ENCODE measurements at regions not wholly inside any gene's neighbourhood (a gene's known extent, or its start where the extent isn't known, plus 50 kb on each side); places are given as distances from the start of the nearest gene placed in this dataset.

DNA sequence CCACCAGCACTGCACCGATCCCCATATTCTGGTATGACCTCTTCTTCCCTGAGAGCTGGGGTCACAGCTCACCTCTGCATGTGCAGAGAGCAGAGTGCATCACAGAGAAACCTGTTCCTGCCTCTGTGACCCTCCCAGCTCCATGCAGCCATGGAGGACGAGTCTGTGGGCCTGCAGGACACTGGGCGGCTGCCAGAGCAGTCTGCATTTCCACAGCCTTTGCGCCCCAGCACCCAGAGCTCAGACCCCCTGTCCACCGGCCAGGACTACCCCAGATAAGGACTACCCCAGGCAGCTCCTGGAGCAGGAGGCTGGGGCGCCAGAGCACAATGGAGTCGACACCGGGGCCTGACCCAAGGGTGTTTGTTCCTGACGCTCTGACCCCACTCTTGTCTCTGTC, 308.1 kb upstream of the IRX1 start:
- no peak for TF ChIP-seq ZFX (IDR thresholded peaks at IDR 0.05; ENCODE audit: borderline replicate concordance)
- TF ChIP-seq, protein P1, sequence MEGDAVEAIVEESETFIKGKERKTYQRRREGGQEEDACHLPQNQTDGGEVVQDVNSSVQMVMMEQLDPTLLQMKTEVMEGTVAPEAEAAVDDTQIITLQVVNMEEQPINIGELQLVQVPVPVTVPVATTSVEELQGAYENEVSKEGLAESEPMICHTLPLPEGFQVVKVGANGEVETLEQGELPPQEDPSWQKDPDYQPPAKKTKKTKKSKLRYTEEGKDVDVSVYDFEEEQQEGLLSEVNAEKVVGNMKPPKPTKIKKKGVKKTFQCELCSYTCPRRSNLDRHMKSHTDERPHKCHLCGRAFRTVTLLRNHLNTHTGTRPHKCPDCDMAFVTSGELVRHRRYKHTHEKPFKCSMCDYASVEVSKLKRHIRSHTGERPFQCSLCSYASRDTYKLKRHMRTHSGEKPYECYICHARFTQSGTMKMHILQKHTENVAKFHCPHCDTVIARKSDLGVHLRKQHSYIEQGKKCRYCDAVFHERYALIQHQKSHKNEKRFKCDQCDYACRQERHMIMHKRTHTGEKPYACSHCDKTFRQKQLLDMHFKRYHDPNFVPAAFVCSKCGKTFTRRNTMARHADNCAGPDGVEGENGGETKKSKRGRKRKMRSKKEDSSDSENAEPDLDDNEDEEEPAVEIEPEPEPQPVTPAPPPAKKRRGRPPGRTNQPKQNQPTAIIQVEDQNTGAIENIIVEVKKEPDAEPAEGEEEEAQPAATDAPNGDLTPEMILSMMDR (IDR thresholded peaks at IDR 0.05) = no peak
